Neuronal stem cell (in vitro differentiated cells): ENCODE measurements at regions not wholly inside any gene's neighbourhood (a gene's known extent, or its start where the extent isn't known, plus 50 kb on each side); places are given as distances from the start of the nearest gene placed in this dataset.
A peak's percentile ranks its signal among the peaks of the same experiment; 100 is the strongest.

Experiments used
- DNase-seq: peaks from one replicate; pipeline ENCODE4 v3.0.0-alpha.2; 2013; ENCODE audit warnings: low spot score
- H2AFZ ChIP-seq: one replicate; pipeline ENCODE4 v1.6.1; 2013; ENCODE audit warnings: mild to moderate bottlenecking, low read length, inconsistent platforms
- H2AK5ac ChIP-seq: 2 replicates; pipeline ENCODE4 v1.6.1; 2013; ENCODE audit warnings: low read depth, mild to moderate bottlenecking, inconsistent platforms, low read length, moderate library complexity, mixed read lengths
- H2BK120ac ChIP-seq: 2 replicates; pipeline ENCODE4 v1.6.1; 2013; ENCODE audit warnings: low read depth, mild to moderate bottlenecking, inconsistent platforms, low read length, moderate library complexity, mixed read lengths
- H2BK12ac ChIP-seq: one replicate; pipeline ENCODE4 v1.6.1; 2013; ENCODE audit warnings: low read length, inconsistent platforms
- H2BK15ac ChIP-seq: 2 replicates; pipeline ENCODE4 v1.6.1; 2013; ENCODE audit warnings: mild to moderate bottlenecking, low read length, inconsistent platforms, mixed read lengths
- H2BK5ac ChIP-seq: one replicate; pipeline ENCODE4 v1.6.1; 2013; ENCODE audit warnings: inconsistent platforms, mild to moderate bottlenecking, low read length, moderate library complexity
- H3K14ac ChIP-seq: one replicate; pipeline ENCODE4 v1.6.1; 2013; ENCODE audit warnings: low read length, inconsistent platforms
- H3K18ac ChIP-seq: 2 replicates; pipeline ENCODE4 v1.6.1; 2013; ENCODE audit warnings: low read length, inconsistent platforms
- H3K23ac ChIP-seq: 2 replicates; pipeline ENCODE4 v1.6.1; 2013; ENCODE audit warnings: low read depth, mild to moderate bottlenecking, mixed read lengths, low read length, inconsistent platforms; ENCODE audit not compliant: poor library complexity
- H3K27ac ChIP-seq: replicated peaks from 3 replicates; pipeline ENCODE4 v1.5.1; 2013; ENCODE audit warnings: low read length, inconsistent platforms
- H3K27me3 ChIP-seq, 3 experiments: 2 replicates each; pipeline ENCODE4 v1.6.1; 2013; ENCODE audit warnings: low read length in 3 of 3, mild to moderate bottlenecking in 2 of 3, inconsistent platforms in 1 of 3, low read depth in 1 of 3, mixed read lengths in 1 of 3, moderate library complexity in 1 of 3; ENCODE audit not compliant: control insufficient read depth in 3 of 3, insufficient read depth in 3 of 3
- H3K36me3 ChIP-seq, 2 donors: replicated peaks in 1 of 2; 2 replicates each; pipeline ENCODE4 v1.6.1; 2013; ENCODE audit warnings: low read length in 2 of 2; ENCODE audit not compliant: control insufficient read depth in 2 of 2, insufficient read depth in 2 of 2
- H3K4ac ChIP-seq: 2 replicates; pipeline ENCODE4 v1.6.1; 2013; ENCODE audit warnings: inconsistent platforms, mild to moderate bottlenecking, low read length, moderate library complexity
- H3K4me1 ChIP-seq, 2 donors: 1 replicate in 1 of 2; 2 replicates in 1 of 2; pipeline ENCODE4 v1.6.1; 2013; ENCODE audit warnings: low read length in 2 of 2, low read depth in 1 of 2; ENCODE audit not compliant: control insufficient read depth in 2 of 2, insufficient read depth in 1 of 2
- H3K4me2 ChIP-seq: one replicate; pipeline ENCODE4 v1.6.1; 2013; ENCODE audit warnings: mild to moderate bottlenecking, low read length, inconsistent platforms; ENCODE audit not compliant: insufficient read depth, poor library complexity, severe bottlenecking
- H3K4me3 ChIP-seq, 2 donors: 2 replicates each; pipeline ENCODE4 v1.5.1; 2013; ENCODE audit warnings: low read length in 2 of 2, mild to moderate bottlenecking in 2 of 2, inconsistent platforms in 1 of 2, moderate library complexity in 1 of 2
- H3K79me1 ChIP-seq: one replicate; pipeline ENCODE4 v1.6.1; 2013; ENCODE audit warnings: low read depth, mild to moderate bottlenecking, inconsistent platforms, low read length, moderate library complexity
- H3K9ac ChIP-seq: one replicate; pipeline ENCODE4 v1.6.1; 2013; ENCODE audit warnings: mild to moderate bottlenecking, low read depth, low read length, inconsistent platforms; ENCODE audit not compliant: poor library complexity
- H3K9me3 ChIP-seq, 2 donors: replicated peaks in 1 of 2; 2 replicates each; pipeline versions ENCODE3 to v1.6.1; 2013; ENCODE audit warnings: low read length in 2 of 2, mild to moderate bottlenecking in 2 of 2, inconsistent platforms in 1 of 2, low read depth in 1 of 2, mixed read lengths in 1 of 2, moderate library complexity in 1 of 2; ENCODE audit not compliant: control insufficient read depth in 2 of 2, insufficient read depth in 1 of 2
- H4K8ac ChIP-seq: one replicate; pipeline ENCODE4 v1.6.1; 2013; ENCODE audit warnings: low read depth, mild to moderate bottlenecking, inconsistent platforms, low read length, moderate library complexity
- H4K91ac ChIP-seq: one replicate; pipeline ENCODE4 v1.6.1; 2013; ENCODE audit warnings: low read length, low read depth, mild to moderate bottlenecking, inconsistent platforms; ENCODE audit not compliant: poor library complexity
- WGBS, 2 donors: extraction: QIAGEN DNeasy Blood & Tissue Kit; methylation state at CpG; one replicate each; pipeline ENCODE4 v1.1.7; 2013; ENCODE audit warnings: missing lambda C conversion rate in 2 of 2, mixed read lengths in 1 of 2; ENCODE audit not compliant: insufficient read length in 2 of 2, insufficient replicate concordance in 1 of 2; ENCODE audit errors: extremely low coverage in 2 of 2; 5-methylcytosine and 5-hydroxymethylcytosine counted together

DNA sequence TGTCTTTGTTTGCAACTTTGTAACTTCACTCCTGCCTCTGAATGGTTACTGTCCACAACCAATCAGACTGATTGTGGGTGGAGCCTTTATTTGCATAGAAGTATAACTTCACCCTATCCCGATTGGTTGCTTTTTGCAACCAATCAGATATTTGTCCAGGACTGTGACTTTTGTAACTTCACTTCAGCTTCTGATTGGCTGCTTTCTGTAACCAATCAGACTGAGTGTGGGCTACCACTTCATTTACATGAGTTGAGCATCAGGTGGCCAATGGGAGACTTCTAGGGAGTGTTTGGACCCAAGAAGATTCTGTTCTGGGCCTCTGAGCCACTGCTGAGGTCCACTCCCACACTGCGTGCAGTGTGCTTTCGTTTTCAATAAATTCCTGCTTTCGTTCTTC, 1810.7 kb upstream of the CDH6 start:
- Histone ChIP-seq H4K8ac (no peak overlapping the region), H3K18ac (no peak overlapping the region), H2BK120ac (no peak overlapping the region), H3K27me3 (no peaks in the 10 kb centered on the region), H2BK5ac (no peak overlapping the region), H2AFZ (peak overlapping the region; percentile 59), H3K27ac (no peak overlapping the region), H3K4me2 (no peak overlapping the region), H3K4ac (no peak overlapping the region), H2BK15ac (no peak overlapping the region), H3K4me3 (no peak overlapping the region), H3K36me3 (no peaks in the 10 kb centered on the region), H3K9me3 (peaks cover 0 to 5% of the 10 kb centered on the region in 2 donors), H2AK5ac (no peak overlapping the region), H3K4me1 (peaks cover 0 to 6% of the 10 kb centered on the region in 2 donors), H3K9ac (no peak overlapping the region), H3K23ac (no peak overlapping the region), H3K79me1 (no peaks in the 10 kb centered on the region), H3K14ac (no peak overlapping the region), H2BK12ac (no peak overlapping the region), H4K91ac (no peak overlapping the region)
- no CpG with 5 or more reads among the region's 4 CpGs for WGBS, 2 donors
- no peak for DNase-seq

DNA sequence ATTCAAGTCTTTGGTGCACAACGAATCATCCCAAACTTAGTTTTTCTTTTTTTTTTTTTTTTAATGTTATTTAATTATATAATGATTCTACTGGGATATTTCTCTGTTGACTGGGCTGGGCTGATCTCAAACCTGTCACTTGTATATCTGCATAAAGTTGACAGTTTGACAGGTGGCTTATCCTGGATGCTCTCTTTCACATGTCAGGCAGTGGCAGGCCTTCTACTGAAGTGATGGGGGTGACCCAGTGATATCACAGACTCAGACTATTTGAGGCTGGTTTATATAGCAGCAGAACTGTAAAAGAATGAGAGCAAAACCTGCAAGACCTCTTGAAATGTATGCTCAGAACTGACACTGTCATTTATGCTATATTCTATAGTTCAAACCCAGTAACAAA, 1813.5 kb upstream of the CDH6 start:
- no peak overlapping the region for H3K4me2 ChIP-seq
- H3K14ac ChIP-seq, result no peak overlapping the region
- H4K8ac ChIP-seq, result no peak overlapping the region
- no peak overlapping the region for H3K23ac ChIP-seq
- H2AFZ ChIP-seq, result no peak overlapping the region
- H3K27me3 ChIP-seq, result no peaks in the 10 kb centered on the region
- H3K9me3 ChIP-seq, result peaks cover 0 to 5% of the 10 kb centered on the region in 2 donors
- no peak overlapping the region for H2BK15ac ChIP-seq
- H3K79me1 ChIP-seq, result no peaks in the 10 kb centered on the region
- no peak overlapping the region for H3K4ac ChIP-seq
- H3K4me3 ChIP-seq, result no peak overlapping the region
- no peaks in the 10 kb centered on the region for H3K36me3 ChIP-seq
- WGBS, 2 donors, result no CpG with 5 or more reads among the region's 1 CpG
- no peak overlapping the region for H2BK12ac ChIP-seq
- DNase-seq, result no peak
- H2BK5ac ChIP-seq, result no peak overlapping the region
- H3K9ac ChIP-seq, result no peak overlapping the region
- H2BK120ac ChIP-seq, result no peak overlapping the region
- H2AK5ac ChIP-seq, result no peak overlapping the region
- no peak overlapping the region for H3K27ac ChIP-seq
- peaks cover 0 to 6% of the 10 kb centered on the region in 2 donors for H3K4me1 ChIP-seq
- no peak overlapping the region for H3K18ac ChIP-seq
- H4K91ac ChIP-seq, result no peak overlapping the region

DNA sequence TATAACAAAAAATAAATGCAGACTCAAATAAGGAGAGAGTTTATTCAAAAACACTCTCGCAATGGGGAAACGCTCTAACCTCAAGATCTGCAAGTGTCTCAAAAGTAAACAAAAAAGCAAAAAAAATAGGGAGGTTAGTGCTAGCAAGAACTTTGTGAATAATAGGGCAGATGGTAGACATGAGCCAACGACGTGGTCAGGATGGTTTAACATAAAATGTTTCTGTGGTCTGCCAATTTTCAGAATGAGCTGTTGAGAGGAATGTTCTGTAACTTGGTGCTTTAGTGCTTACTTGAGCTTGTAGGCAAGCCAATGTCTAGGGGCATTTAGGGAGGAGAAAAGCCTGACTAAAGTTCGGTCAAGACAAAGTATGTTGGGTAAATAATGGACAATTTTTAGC, 1813.9 kb upstream of the CDH6 start:
- Histone ChIP-seq H3K79me1 (no peaks in the 10 kb centered on the region), H4K8ac (no peak overlapping the region), H3K27ac (no peak overlapping the region), H3K9me3 (peaks cover 0 to 5% of the 10 kb centered on the region in 2 donors), H2BK5ac (no peak overlapping the region), H2AK5ac (no peak overlapping the region), H3K36me3 (no peaks in the 10 kb centered on the region), H3K4ac (no peak overlapping the region), H3K4me3 (no peak overlapping the region), H4K91ac (no peak overlapping the region), H3K14ac (no peak overlapping the region), H3K4me1 (peaks cover 0 to 6% of the 10 kb centered on the region in 2 donors), H3K4me2 (no peak overlapping the region), H2BK120ac (no peak overlapping the region), H3K27me3 (no peaks in the 10 kb centered on the region), H3K18ac (no peak overlapping the region), H3K23ac (no peak overlapping the region), H2AFZ (no peak overlapping the region), H2BK12ac (no peak overlapping the region), H2BK15ac (no peak overlapping the region), H3K9ac (no peak overlapping the region)
- no CpG with 5 or more reads among the region's 5 CpGs for WGBS, 2 donors
- DNase-seq, result no peak

DNA sequence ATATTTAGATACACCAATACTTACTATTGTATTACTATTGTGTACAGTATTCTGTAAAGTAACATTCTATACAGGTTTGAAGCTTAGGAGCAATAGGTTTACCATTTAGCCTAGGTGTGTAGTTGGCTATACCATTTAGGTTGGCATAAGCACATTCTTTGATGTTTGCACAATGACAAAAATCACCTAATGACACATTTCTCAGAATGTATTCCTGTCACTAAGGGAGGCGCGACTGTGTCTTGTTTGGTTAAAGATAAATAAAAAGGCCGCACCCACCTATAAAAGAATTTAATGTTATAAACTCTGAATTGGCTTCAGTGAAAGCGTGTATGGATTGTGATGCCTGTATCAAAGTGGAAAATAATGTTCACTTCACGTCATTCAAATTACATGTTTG, 1815.4 kb upstream of the CDH6 start:
- no peak overlapping the region for H2BK5ac ChIP-seq
- H2AFZ ChIP-seq, result no peak overlapping the region
- H4K91ac ChIP-seq, result no peak overlapping the region
- no peak overlapping the region for H3K14ac ChIP-seq
- no peak overlapping the region for H3K27ac ChIP-seq
- no peak overlapping the region for H3K4me3 ChIP-seq
- H3K9ac ChIP-seq, result no peak overlapping the region
- WGBS, 2 donors, result no CpG with 5 or more reads among the region's 5 CpGs
- no peak overlapping the region for H2BK15ac ChIP-seq
- peaks cover 0 to 3% of the 10 kb centered on the region in 2 donors for H3K9me3 ChIP-seq
- H4K8ac ChIP-seq, result no peak overlapping the region
- H3K4me1 ChIP-seq, result peaks cover 0 to 6% of the 10 kb centered on the region in 2 donors
- H2BK12ac ChIP-seq, result no peak overlapping the region
- no peak overlapping the region for H3K23ac ChIP-seq
- H2AK5ac ChIP-seq, result no peak overlapping the region
- H3K27me3 ChIP-seq, result no peaks in the 10 kb centered on the region
- H3K18ac ChIP-seq, result no peak overlapping the region
- H3K79me1 ChIP-seq, result no peaks in the 10 kb centered on the region
- no peak overlapping the region for H3K4ac ChIP-seq
- no peak overlapping the region for H3K4me2 ChIP-seq
- DNase-seq, result no peak
- H2BK120ac ChIP-seq, result no peak overlapping the region
- H3K36me3 ChIP-seq, result no peaks in the 10 kb centered on the region
